Esophagus muscularis mucosa (tissue), 4 donors: ENCODE measurements at regions not wholly inside any gene's neighbourhood (a gene's known extent, or its start where the extent isn't known, plus 50 kb on each side); places are given as distances from the start of the nearest gene placed in this dataset.

Experiments used
- CTCF ChIP-seq, 3 experiments: fragments of 200-600 bp in 2 of 3; fragments of 450-650 bp in 1 of 3; sonication (generic) in 2 of 3; IDR thresholded peaks; one replicate each; pipeline ENCODE4 v1.5.1; 2017 to 2019; ENCODE audit warnings: antibody characterized with exemption in 3 of 3, mild to moderate bottlenecking in 2 of 3, moderate library complexity in 1 of 3
- EP300 ChIP-seq: sonication (generic); formaldehyde crosslinking; IDR thresholded peaks from one replicate; pipeline ENCODE4 v1.6.1; 2017; ENCODE audit warnings: antibody characterized with exemption
- POLR2A ChIP-seq: fragments of 450-650 bp; IDR thresholded peaks from one replicate; pipeline ENCODE4 v1.6.1; 2017; ENCODE audit warnings: antibody characterized with exemption, moderate library complexity, mild to moderate bottlenecking, low read depth
- POLR2AphosphoS5 ChIP-seq, 2 donors: sonication (generic); formaldehyde crosslinking; IDR thresholded peaks; one replicate each; pipeline ENCODE4 v1.6.1; 2017; ENCODE audit warnings: antibody characterized with exemption in 2 of 2

- TF ChIP-seq CTCF (IDR thresholded peaks at IDR 0.05) (no peak), POLR2AphosphoS5 (IDR thresholded peaks at IDR 0.05) (no peak), EP300 (no peak), POLR2A (no peak)
Observed at GRCh38 chr1:103267893-103268292, 159.6 kb upstream of the COL11A1 start.
